Adrenal gland (tissue), 5 donors: ENCODE measurements at regions not wholly inside any gene's neighbourhood (a gene's known extent, or its start where the extent isn't known, plus 50 kb on each side); places are given as distances from the start of the nearest gene placed in this dataset.

Experiments used
- POLR2A ChIP-seq, 2 donors: fragments of 450-650 bp; IDR thresholded peaks; one replicate each; pipeline ENCODE4 v1.6.1; 2017; ENCODE audit warnings: antibody characterized with exemption in 2 of 2, mild to moderate bottlenecking in 2 of 2, moderate library complexity in 1 of 2
- TF ChIP-seq, protein P1 (sequence below), 6 experiments: fragments of 450-650 bp in 4 of 6; fragments of 200-600 bp in 2 of 6; sonication (generic) in 1 of 6; IDR thresholded peaks; 1 replicate in 5 of 6; 2 replicates in 1 of 6; pipeline versions ENCODE4 v1.5.1 to v1.8.0; 2016 to 2021; ENCODE audit warnings: antibody characterized with exemption in 6 of 6, mild to moderate bottlenecking in 2 of 6, moderate library complexity in 1 of 6
- donor health status: DM: no; HTN: no; CAD: no.

DNA sequence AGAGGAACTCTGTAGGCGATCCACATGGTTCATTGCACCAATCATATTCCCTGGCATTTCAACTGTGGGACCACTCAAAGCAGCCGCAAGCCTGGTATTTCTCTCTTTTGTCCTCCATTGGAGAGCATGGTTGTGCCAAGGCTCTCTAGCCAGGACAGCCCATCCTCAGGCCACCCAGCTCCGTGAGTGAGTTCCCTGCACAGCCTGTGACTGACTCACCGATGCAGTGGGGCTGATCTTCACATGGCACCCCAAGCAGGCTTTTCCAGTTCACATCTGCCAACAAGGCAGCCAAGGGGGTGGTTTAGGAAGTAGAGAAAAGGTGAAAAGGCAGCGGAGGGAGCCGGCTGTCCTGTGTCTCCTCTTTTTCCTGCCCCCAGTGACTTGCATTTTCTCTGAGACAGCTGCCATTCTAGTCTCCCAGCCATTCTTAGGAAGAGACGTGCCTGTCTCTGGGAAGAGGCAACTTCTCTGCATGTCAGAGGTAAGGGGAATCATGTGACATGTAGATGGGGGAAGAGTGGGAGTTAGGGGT is 69.2 kb downstream of the MID1IP1 start:
- TF ChIP-seq, protein P1, sequence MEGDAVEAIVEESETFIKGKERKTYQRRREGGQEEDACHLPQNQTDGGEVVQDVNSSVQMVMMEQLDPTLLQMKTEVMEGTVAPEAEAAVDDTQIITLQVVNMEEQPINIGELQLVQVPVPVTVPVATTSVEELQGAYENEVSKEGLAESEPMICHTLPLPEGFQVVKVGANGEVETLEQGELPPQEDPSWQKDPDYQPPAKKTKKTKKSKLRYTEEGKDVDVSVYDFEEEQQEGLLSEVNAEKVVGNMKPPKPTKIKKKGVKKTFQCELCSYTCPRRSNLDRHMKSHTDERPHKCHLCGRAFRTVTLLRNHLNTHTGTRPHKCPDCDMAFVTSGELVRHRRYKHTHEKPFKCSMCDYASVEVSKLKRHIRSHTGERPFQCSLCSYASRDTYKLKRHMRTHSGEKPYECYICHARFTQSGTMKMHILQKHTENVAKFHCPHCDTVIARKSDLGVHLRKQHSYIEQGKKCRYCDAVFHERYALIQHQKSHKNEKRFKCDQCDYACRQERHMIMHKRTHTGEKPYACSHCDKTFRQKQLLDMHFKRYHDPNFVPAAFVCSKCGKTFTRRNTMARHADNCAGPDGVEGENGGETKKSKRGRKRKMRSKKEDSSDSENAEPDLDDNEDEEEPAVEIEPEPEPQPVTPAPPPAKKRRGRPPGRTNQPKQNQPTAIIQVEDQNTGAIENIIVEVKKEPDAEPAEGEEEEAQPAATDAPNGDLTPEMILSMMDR (IDR thresholded peaks at IDR 0.05): no peak
- TF ChIP-seq POLR2A (IDR thresholded peaks at IDR 0.05): no peak
